Stimulated activated CD8-positive, alpha-beta memory T cell treated with anti-CD3 and anti-CD28 coated beads, Interleukin-15, amount 100 ng/mL, for 1 hour (primary cell): ENCODE measurements at regions not wholly inside any gene's neighbourhood (a gene's known extent, or its start where the extent isn't known, plus 50 kb on each side); places are given as distances from the start of the nearest gene placed in this dataset.
"Not testable (repeated sequence)": the region's sequence is repeated elsewhere in the genome, so short reads cannot be mapped to it uniquely, and the experiment has no call there.

Experiments
- DNase-seq: peaks from one replicate; pipeline ENCODE4 v3.0.0-alpha.2; 2020; ENCODE audit warnings: low read depth

DNA sequence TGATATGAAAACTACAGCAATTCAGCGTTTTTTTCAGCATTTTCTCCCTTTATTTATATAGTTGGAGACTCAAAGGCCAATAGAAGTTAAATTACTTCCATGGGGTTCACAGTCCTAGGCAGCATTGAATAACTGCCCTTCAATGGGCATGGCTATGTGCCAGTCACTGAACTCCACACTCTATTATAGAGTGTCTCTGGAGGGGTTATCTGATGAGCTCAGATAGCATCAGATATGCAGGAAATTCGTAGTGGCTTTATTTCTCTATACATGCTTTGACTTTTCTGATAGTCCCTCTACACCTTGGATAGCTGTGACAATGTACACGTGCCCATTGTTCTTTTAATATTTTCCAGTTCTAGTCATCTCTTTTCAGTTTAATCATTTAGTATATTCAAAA is 396.9 kb upstream of the CBLB start:
- no peak for DNase-seq

DNA sequence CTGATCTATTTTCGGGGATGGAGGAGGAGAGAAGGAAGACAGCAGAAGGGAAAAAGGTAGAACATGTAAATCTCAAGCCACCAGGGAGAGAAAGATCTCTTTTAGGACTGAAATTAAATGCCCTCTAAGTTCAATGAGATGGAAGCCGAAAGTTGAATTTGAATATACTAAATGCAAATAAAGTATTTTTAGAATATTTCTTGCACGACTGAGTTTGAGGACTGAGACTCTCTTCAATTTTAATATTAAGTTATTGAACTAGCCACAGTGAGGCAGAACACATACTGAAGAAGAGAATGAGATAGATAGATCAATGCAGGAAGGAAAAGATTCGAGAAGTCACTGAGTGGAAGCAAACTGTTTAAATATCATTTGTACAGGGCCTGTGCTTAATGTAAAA is 399.9 kb upstream of the CBLB start:
- DNase-seq, result no peak

DNA sequence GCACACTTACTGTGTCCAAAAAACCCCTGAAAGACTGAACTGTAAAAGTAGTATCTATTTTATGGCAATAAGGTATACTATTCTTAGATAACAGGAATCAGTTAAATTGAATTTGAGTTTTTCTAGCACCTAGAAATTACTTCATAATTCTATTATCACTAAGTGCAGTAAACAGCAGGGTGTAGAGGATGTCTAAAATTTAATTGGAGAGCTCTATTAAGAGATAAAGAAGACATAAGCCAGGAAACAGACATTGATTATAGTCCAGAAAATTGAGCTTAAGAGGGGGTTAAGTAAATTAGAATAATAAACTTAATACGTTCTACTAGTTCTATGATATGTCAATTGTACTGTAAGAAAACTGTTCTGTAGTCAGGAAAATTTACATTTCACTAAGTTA is 403.5 kb upstream of the CBLB start:
- DNase-seq, result no peak

DNA sequence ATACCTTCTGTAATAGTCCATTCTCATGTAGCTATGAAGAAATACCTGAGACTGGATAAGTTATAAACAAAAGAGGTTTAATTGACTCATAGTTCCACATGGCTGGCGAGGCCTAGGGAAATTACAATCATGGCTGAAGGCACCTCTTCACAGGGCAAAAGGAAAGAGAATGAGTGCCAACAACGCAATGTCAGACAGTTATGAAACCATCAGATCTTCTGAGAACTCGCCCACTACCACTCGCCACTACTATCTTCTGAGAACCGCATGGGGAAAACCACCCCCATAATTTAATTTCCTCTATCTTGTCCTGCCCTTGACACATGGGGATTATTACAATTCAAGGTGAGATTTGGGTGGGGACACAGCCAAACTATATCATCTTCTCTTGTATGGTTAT is 406.8 kb upstream of the CBLB start:
- DNase-seq, result no peak

GRCh38 chr3:106276151-106276550 is 407.3 kb upstream of the CBLB start:
- DNase-seq, result no peak

- DNase-seq, result no peak
These were observed 408.2 kb upstream of the CBLB start for GRCh38 chr3:106276755-106277612.

GRCh38 chr3:106277731-106278130 is 408.9 kb upstream of the CBLB start:
- DNase-seq, result no peak

- no peak for DNase-seq
These were observed 412.4 kb upstream of the CBLB start for GRCh38 chr3:106281221-106281620.

DNA sequence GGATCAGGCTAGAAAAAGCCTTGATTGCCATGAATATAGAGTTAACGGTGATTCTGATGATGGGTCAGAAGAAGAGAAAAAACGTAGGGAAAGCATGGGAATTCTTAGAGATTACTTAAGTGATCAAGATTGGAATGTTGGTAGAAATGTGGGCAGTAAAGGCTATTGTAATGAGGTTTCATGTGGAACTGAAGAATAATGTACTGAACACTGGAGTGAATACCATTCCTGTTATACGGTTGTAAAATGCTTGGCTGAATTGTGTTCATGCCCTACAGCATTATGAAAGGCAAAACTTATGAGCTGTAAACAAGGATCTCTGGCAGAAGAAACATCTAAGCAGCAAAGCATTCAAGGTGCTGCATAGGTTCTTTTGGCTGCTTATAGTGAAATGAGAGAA is 414.1 kb upstream of the CBLB start:
- DNase-seq, result no peak

DNA sequence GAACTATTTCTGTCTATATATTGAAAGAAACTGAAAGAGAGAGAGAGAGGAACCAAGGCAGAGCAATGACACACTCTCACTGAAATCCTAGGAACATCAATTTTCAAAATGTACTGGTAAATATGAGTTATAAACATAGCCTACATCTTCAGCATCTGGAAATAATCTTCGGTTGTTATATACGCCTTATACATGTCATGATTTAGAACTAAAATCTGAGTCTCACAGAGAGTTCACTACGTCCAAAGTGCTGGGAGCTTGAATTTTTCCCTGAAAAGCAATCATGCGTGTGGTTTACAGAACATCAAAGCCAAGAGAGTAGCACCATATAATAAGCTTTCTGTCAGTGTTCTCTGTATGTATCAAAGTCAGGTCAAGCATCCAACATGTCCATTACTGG is 420.0 kb upstream of the CBLB start:
- no peak for DNase-seq

DNA sequence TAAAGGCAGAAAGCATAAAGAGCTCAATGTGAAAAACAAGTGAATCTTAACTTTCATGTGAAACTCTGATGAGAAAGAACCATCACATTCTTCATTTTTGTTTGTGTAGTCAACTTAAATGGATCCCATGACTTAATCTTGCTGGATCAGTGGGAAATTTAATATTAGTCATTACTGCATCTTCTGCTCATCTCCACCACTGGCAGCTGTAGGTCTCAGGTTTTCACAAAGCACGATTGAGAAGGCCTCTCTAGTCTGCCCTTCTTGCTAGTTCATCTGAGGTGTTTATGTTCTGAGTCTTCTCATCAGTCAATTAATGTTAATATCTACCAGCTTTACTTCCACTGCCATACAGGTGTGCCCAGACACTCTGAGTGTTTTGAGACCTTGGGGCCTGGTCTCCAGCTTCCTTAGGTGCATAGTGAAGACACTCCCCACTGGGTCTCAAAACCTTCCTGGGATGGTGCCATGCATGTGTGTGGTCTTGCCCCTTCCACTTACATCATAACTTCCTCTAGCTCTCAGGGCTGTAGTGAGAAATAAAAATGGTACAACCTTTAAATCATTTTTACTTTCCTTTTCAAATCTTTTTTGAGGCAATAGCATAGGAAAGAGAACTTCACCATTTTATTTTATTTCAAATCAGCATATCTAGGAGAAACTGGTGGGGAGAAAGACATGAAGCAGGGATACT is 421.6 kb upstream of the CBLB start:
- no peak for DNase-seq

- no peak for DNase-seq
These were observed 424.3 kb upstream of the CBLB start for GRCh38 chr3:106293161-106293560.

DNA sequence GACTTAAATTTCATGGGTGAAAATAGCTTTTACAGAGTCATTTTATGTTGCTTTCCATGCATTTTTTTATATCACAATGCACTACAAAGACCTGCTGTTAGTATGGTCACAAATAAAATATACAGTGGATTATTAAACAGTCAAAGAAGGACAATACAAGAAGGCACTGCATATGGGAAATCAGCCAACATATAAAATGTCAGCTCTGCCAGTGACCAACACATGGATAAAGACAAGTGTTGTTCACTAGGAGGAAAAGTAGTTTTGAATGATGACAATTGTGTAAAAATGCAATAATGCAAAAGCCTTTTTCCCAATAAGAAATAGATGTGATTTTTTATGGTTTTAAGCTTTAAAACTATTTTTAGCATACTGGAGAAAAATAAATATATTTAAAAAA is 425.3 kb upstream of the CBLB start:
- no peak for DNase-seq

DNA sequence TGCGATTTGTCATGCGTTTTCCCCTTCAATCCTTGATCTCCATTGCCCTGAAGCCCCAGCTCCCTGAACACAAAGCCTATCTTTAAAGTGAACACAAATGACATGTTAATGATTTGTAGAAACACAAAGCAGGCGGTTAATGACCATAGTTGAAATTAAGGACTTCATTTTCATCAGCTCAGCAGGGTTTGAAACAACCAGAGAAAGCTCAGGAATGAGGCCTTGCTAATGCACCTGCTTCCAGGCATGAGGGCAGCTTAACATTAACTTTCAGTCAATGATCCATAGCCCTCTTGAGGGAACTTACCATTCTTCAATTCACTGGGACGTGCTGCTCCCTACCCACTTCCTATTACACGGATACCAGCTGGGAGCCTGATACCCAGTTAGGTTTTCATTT is 427.2 kb upstream of the CBLB start:
- no peak for DNase-seq

GRCh38 chr3:106299300-106300098 is 430.7 kb upstream of the CBLB start:
- DNase-seq, result no peak

- no peak for DNase-seq
These were observed 433.8 kb upstream of the CBLB start for GRCh38 chr3:106302451-106303221.

GRCh38 chr3:106303766-106304165 is 435.0 kb upstream of the CBLB start:
- no peak for DNase-seq

DNA sequence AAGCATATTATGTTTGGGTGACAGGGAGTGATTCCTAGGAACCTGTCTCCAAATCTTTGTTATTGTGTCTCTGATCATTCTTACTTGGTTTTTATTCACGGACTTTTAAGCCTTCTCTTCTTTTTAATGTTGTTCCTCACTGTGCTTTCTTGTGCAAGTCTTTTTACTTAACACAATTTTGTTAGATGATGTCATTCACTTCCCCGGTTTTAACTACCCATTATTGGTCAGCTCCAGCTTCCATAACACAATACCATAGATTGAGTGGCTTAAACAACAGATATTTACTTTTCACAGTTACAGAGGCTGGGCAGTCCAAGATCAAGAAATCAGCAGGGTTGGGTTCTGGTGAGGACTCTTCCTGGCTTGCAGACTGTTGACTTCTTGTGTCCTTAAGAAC is 436.3 kb upstream of the CBLB start:
- DNase-seq, result no peak

DNA sequence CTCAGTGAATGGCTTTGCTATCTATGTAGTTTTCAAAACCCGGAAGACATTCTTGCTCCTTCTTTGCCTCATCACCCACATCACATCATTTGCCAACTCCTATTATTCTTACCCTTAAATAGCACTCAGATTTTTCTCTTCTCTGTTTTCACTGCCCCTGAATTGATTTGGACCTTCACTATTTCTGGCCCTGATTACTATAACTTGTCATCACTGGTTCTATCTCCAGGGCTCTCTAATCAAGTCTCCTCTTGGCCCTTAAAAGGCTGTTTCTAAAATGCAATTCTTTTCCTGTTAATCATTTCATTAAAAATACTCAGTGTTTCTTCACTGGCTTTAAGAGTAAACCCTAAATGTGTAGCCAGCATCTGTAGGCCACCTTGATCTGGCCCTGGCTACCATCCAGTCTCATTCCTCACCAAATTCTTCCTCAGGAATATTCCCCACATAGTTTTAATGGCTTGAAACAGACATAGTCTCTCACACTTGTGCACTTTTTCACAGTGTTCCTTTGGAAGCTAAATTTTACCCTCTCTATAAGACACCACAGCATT is 437.1 kb upstream of the CBLB start:
- no peak for DNase-seq

- no peak for DNase-seq
These were observed 440.5 kb upstream of the CBLB start for GRCh38 chr3:106309274-106309673.

GRCh38 chr3:106309798-106310197 is 441.0 kb upstream of the CBLB start:
- not testable (repeated sequence) for DNase-seq
